ENCODE measurements at regions not wholly inside any gene's neighbourhood (a gene's known extent, or its start where the extent isn't known, plus 50 kb on each side); places are given as distances from the start of the nearest gene placed in this dataset.
A peak's percentile ranks its signal among the peaks of the same experiment; 100 is the strongest.

- no peak for TF ChIP-seq EZH2 (IDR thresholded peaks at IDR 0.05; ENCODE audit: low read length)
- TF ChIP-seq, protein P1, sequence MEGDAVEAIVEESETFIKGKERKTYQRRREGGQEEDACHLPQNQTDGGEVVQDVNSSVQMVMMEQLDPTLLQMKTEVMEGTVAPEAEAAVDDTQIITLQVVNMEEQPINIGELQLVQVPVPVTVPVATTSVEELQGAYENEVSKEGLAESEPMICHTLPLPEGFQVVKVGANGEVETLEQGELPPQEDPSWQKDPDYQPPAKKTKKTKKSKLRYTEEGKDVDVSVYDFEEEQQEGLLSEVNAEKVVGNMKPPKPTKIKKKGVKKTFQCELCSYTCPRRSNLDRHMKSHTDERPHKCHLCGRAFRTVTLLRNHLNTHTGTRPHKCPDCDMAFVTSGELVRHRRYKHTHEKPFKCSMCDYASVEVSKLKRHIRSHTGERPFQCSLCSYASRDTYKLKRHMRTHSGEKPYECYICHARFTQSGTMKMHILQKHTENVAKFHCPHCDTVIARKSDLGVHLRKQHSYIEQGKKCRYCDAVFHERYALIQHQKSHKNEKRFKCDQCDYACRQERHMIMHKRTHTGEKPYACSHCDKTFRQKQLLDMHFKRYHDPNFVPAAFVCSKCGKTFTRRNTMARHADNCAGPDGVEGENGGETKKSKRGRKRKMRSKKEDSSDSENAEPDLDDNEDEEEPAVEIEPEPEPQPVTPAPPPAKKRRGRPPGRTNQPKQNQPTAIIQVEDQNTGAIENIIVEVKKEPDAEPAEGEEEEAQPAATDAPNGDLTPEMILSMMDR (optimal IDR thresholded peaks at IDR 0.05 in 1 of 3, IDR thresholded peaks at IDR 0.05 in 1 of 3, conservative IDR thresholded peaks at IDR 0.05 in 1 of 3; ENCODE audit: extremely low read depth in 1 of 3, insufficient read depth in 2 of 3, low read length in 3 of 3) = peak in 1 of 3 experiments; percentile 38
These were observed 199.2 kb upstream of the TNP1 start for GRCh38 chr2:217058791-217059755.

All from keratinocyte (primary cell).